H9 (cell line): ENCODE measurements at regions not wholly inside any gene's neighbourhood (a gene's known extent, or its start where the extent isn't known, plus 50 kb on each side); places are given as distances from the start of the nearest gene placed in this dataset.

Source experiments
- DNase-seq: peaks from one replicate; pipeline ENCODE4 v3.0.0-alpha.2; 2017
- H2AFZ ChIP-seq: one replicate; pipeline ENCODE4 v1.6.1; 2013; ENCODE audit warnings: mild to moderate bottlenecking, low read length, control low read depth, moderate library complexity
- H2AK5ac ChIP-seq: 2 replicates; pipeline ENCODE4 v1.6.1; 2013; ENCODE audit warnings: low read length, control low read depth, mixed read lengths; ENCODE audit not compliant: insufficient read length
- H2BK120ac ChIP-seq: one replicate; pipeline ENCODE4 v1.6.1; 2013; ENCODE audit warnings: low read depth, mild to moderate bottlenecking, low read length, control low read depth, inconsistent platforms; ENCODE audit not compliant: poor library complexity, severe bottlenecking
- H2BK12ac ChIP-seq: 2 replicates; pipeline ENCODE4 v1.6.1; 2013; ENCODE audit warnings: low read length, control low read depth, mixed read lengths, low read depth; ENCODE audit not compliant: insufficient read length
- H2BK15ac ChIP-seq: 2 replicates; pipeline ENCODE4 v1.6.1; 2013; ENCODE audit warnings: low read depth, low read length, control low read depth
- H2BK20ac ChIP-seq: one replicate; pipeline ENCODE4 v1.6.1; 2013; ENCODE audit warnings: low read depth, mild to moderate bottlenecking, low read length, control low read depth, inconsistent platforms; ENCODE audit not compliant: poor library complexity, severe bottlenecking
- H2BK5ac ChIP-seq: 2 replicates; pipeline ENCODE4 v1.6.1; 2013; ENCODE audit warnings: low read length, control low read depth, mixed read lengths; ENCODE audit not compliant: insufficient read length
- H3K14ac ChIP-seq: 2 replicates; pipeline ENCODE4 v1.6.1; 2013; ENCODE audit warnings: low read length, control low read depth; ENCODE audit not compliant: insufficient read depth
- H3K18ac ChIP-seq: 2 replicates; pipeline ENCODE4 v1.6.1; 2013; ENCODE audit warnings: low read depth, mild to moderate bottlenecking, mixed read lengths, low read length, control low read depth; ENCODE audit not compliant: insufficient read length
- H3K23ac ChIP-seq: 2 replicates; pipeline ENCODE4 v1.6.1; 2013; ENCODE audit warnings: low read length, control low read depth, mixed read lengths, low read depth; ENCODE audit not compliant: insufficient read length
- H3K23me2 ChIP-seq: 2 replicates; pipeline ENCODE4 v1.6.1; 2013; ENCODE audit warnings: low read depth, mild to moderate bottlenecking, mixed read lengths, low read length, control low read depth; ENCODE audit not compliant: insufficient read length, poor library complexity, severe bottlenecking
- H3K27ac ChIP-seq: 2 replicates; pipeline ENCODE4 v1.5.1; 2013; ENCODE audit warnings: low read length, control low read depth, mixed read lengths, low read depth; ENCODE audit not compliant: insufficient read length
- H3K27me3 ChIP-seq: 2 replicates; pipeline ENCODE4 v1.6.1; 2013; ENCODE audit warnings: low read length, control low read depth, inconsistent platforms; ENCODE audit not compliant: insufficient read depth
- H3K4ac ChIP-seq: 2 replicates; pipeline ENCODE4 v1.6.1; 2013; ENCODE audit warnings: low read depth, mild to moderate bottlenecking, control low read depth, inconsistent platforms, low read length, moderate library complexity
- H3K4me1 ChIP-seq: 2 replicates; pipeline ENCODE4 v1.6.1; 2013; ENCODE audit warnings: low read length, control low read depth, inconsistent platforms; ENCODE audit not compliant: insufficient read depth
- H3K4me2 ChIP-seq: 2 replicates; pipeline ENCODE4 v1.6.1; 2013; ENCODE audit warnings: low read length, control low read depth, mixed read lengths; ENCODE audit not compliant: insufficient read length, insufficient read depth
- H3K56ac ChIP-seq: 2 replicates; pipeline ENCODE4 v1.6.1; 2013; ENCODE audit warnings: low read depth, mild to moderate bottlenecking, mixed read lengths, low read length, control low read depth; ENCODE audit not compliant: insufficient read length
- H3K79me1 ChIP-seq: 2 replicates; pipeline ENCODE4 v1.6.1; 2013; ENCODE audit warnings: low read depth, mild to moderate bottlenecking, moderate library complexity, low read length, control low read depth, inconsistent platforms; ENCODE audit not compliant: insufficient read depth, poor library complexity, severe bottlenecking
- H3K79me2 ChIP-seq: 2 replicates; pipeline ENCODE4 v1.6.1; 2013; ENCODE audit warnings: low read length, control low read depth, inconsistent platforms; ENCODE audit not compliant: insufficient read depth
- H3K9ac ChIP-seq: 2 replicates; pipeline ENCODE4 v1.6.1; 2013; ENCODE audit warnings: low read length, control low read depth, mixed read lengths; ENCODE audit not compliant: insufficient read length; ENCODE audit errors: extremely low read depth
- H3K9me3 ChIP-seq: one replicate; pipeline ENCODE4 v1.6.1; 2013; ENCODE audit warnings: low read depth, low read length, inconsistent platforms; ENCODE audit not compliant: control insufficient read depth
- H3T11ph ChIP-seq: one replicate; pipeline ENCODE4 v1.6.1; 2013; ENCODE audit warnings: mild to moderate bottlenecking, low read length, control low read depth, inconsistent platforms
- H4K20me1 ChIP-seq: one replicate; pipeline ENCODE4 v1.6.1; 2013; ENCODE audit not compliant: control insufficient read depth, insufficient read length, insufficient read depth
- H4K5ac ChIP-seq: 2 replicates; pipeline ENCODE4 v1.6.1; 2013; ENCODE audit warnings: low read depth, mild to moderate bottlenecking, mixed read lengths, low read length, control low read depth; ENCODE audit not compliant: insufficient read length
- H4K8ac ChIP-seq: replicated peaks from 2 replicates; pipeline ENCODE4 v1.6.1; 2013; ENCODE audit warnings: low read length, control low read depth, mixed read lengths, low read depth; ENCODE audit not compliant: insufficient read length
- H4K91ac ChIP-seq: 2 replicates; pipeline ENCODE4 v1.6.1; 2013; ENCODE audit warnings: low read depth, mild to moderate bottlenecking, moderate library complexity, mixed read lengths, low read length, control low read depth; ENCODE audit not compliant: insufficient read length
- H3K27ac Mint-ChIP-seq, 3 experiments: 2 replicates in 2 of 3; 3 replicates in 1 of 3; pipeline ENCODE4 v1.8.0; 2020 to 2021; ENCODE audit warnings: mixed read lengths in 3 of 3, mild to moderate bottlenecking in 1 of 3, moderate library complexity in 1 of 3
- H3K27me3 Mint-ChIP-seq: 2 replicates; pipeline ENCODE4 v1.8.0; 2021; ENCODE audit warnings: low read depth, mild to moderate bottlenecking, moderate library complexity, mixed read lengths
- H3K36me3 Mint-ChIP-seq, 3 experiments: 2 replicates in 2 of 3; 3 replicates in 1 of 3; pipeline ENCODE4 v1.8.0; 2020 to 2021; ENCODE audit warnings: low read depth in 3 of 3, mixed read lengths in 3 of 3; ENCODE audit not compliant: insufficient read depth in 1 of 3
- H3K4me1 Mint-ChIP-seq, 2 experiments: 2 replicates each; pipeline ENCODE4 v1.8.0; 2020; ENCODE audit warnings: mixed read lengths in 2 of 2
- H3K4me3 Mint-ChIP-seq, 2 experiments: 2 replicates in 1 of 2; 3 replicates in 1 of 2; pipeline ENCODE4 v1.8.0; 2020 to 2021; ENCODE audit warnings: mild to moderate bottlenecking in 2 of 2, mixed read lengths in 2 of 2, moderate library complexity in 1 of 2
- H3K9me3 Mint-ChIP-seq, 2 experiments: 2 replicates in 1 of 2; 3 replicates in 1 of 2; pipeline ENCODE4 v1.8.0; 2020; ENCODE audit warnings: mild to moderate bottlenecking in 2 of 2, mixed read lengths in 2 of 2, moderate library complexity in 1 of 2
- WGBS: extraction: QIAGEN DNeasy Blood & Tissue Kit; methylation state at CpG from one replicate; pipeline ENCODE4 v1.1.7; 2013; ENCODE audit warnings: missing lambda C conversion rate, low lambda C conversion rate, mixed read lengths; ENCODE audit not compliant: insufficient read length; ENCODE audit errors: extremely low coverage; 5-methylcytosine and 5-hydroxymethylcytosine counted together
- TF ChIP-seq, protein P1 (sequence below): fragments of 200-600 bp; sonication (generic); conservative IDR thresholded peaks from 3 replicates; pipeline ENCODE4 v1.8.0; 2021; ENCODE audit warnings: antibody characterized with exemption, mild to moderate bottlenecking

DNA sequence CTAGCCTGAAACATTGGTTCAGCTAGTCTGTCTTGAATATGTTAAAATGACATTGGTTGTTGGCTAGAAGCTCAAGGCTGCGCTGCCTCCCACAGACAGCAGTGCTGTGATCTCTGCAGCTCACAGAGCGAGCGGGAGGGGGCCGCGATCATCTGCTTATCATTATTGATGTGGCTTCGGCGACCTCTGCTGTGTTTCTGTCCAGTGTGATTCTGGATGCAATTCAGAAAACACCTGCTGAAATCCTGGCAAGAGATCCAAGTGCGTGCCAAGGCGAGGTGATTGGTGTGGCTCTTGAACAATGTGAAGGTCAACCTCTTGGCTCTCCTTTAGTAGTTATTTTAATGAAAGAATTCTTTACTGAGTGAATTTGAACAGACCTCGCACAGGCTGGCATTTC lies 142.3 kb upstream of the SASH1 start:
- H3K14ac ChIP-seq: no peak overlapping the region
- Mint-ChIP-seq H3K27me3 (no peaks in the 10 kb centered on the region; the same call in 1 of the 2 replicates), H3K9me3 (no peaks in the 10 kb centered on the region), H3K4me1 (peaks cover 5 to 8% of the 10 kb centered on the region in 2 experiments), H3K4me3 (no peak overlapping the region), H3K27ac (no peak overlapping the region), H3K36me3 (no peaks in the 10 kb centered on the region)
- no peak overlapping the region for H4K8ac ChIP-seq
- no peaks in the 10 kb centered on the region for H4K20me1 ChIP-seq
- no peaks in the 10 kb centered on the region for H3K27me3 ChIP-seq
- H3K23ac ChIP-seq: no peak overlapping the region
- H2BK5ac ChIP-seq: no peak overlapping the region
- H3K9me3 ChIP-seq: no peaks in the 10 kb centered on the region
- no peak overlapping the region for H2AK5ac ChIP-seq
- H3K79me1 ChIP-seq: no peaks in the 10 kb centered on the region
- H3K18ac ChIP-seq: no peak overlapping the region
- TF ChIP-seq, protein P1, sequence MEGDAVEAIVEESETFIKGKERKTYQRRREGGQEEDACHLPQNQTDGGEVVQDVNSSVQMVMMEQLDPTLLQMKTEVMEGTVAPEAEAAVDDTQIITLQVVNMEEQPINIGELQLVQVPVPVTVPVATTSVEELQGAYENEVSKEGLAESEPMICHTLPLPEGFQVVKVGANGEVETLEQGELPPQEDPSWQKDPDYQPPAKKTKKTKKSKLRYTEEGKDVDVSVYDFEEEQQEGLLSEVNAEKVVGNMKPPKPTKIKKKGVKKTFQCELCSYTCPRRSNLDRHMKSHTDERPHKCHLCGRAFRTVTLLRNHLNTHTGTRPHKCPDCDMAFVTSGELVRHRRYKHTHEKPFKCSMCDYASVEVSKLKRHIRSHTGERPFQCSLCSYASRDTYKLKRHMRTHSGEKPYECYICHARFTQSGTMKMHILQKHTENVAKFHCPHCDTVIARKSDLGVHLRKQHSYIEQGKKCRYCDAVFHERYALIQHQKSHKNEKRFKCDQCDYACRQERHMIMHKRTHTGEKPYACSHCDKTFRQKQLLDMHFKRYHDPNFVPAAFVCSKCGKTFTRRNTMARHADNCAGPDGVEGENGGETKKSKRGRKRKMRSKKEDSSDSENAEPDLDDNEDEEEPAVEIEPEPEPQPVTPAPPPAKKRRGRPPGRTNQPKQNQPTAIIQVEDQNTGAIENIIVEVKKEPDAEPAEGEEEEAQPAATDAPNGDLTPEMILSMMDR: no peak
- H3K23me2 ChIP-seq: no peaks in the 10 kb centered on the region
- no peak overlapping the region for H4K91ac ChIP-seq
- no peak overlapping the region for H3K4me2 ChIP-seq
- no peaks in the 10 kb centered on the region for H3K79me2 ChIP-seq
- H2BK15ac ChIP-seq: no peak overlapping the region
- no peak for DNase-seq
- peaks cover 3% of the 10 kb centered on the region; the same call in 1 of the 2 replicates for H3K4me1 ChIP-seq
- no peak overlapping the region for H3K56ac ChIP-seq
- H2BK12ac ChIP-seq: no peak overlapping the region
- H2AFZ ChIP-seq: no peak overlapping the region
- H3K9ac ChIP-seq: no peak overlapping the region
- no peak overlapping the region for H3K27ac ChIP-seq
- H3K4ac ChIP-seq: no peak overlapping the region
- H2BK20ac ChIP-seq: no peak overlapping the region
- H4K5ac ChIP-seq: no peak overlapping the region
- WGBS: no CpG with 5 or more reads among the region's 10 CpGs
- no peak overlapping the region for H2BK120ac ChIP-seq
- no peak overlapping the region for H3T11ph ChIP-seq
